ENCODE measurements at regions not wholly inside any gene's neighbourhood (a gene's known extent, or its start where the extent isn't known, plus 50 kb on each side); places are given as distances from the start of the nearest gene placed in this dataset.

- TF ChIP-seq BACH2 (CRISPR knock-in tag; IDR thresholded peaks at IDR 0.05; ENCODE audit: borderline replicate concordance) = no peak
- TF ChIP-seq ZFP3 (CRISPR knock-in tag; IDR thresholded peaks at IDR 0.05) = no peak
- TF ChIP-seq PPARA (CRISPR knock-in tag; IDR thresholded peaks at IDR 0.05; ENCODE audit: borderline replicate concordance) = no peak
- TF ChIP-seq GLIS3 (CRISPR knock-in tag; IDR thresholded peaks at IDR 0.05) = no peak
- TF ChIP-seq CREB5 (CRISPR knock-in tag; IDR thresholded peaks at IDR 0.05; ENCODE audit: low read depth) = no peak
- TF ChIP-seq CSDC2 (CRISPR knock-in tag; IDR thresholded peaks at IDR 0.05) = no peak
- TF ChIP-seq CSRNP3 (CRISPR knock-in tag; IDR thresholded peaks at IDR 0.05) = no peak
- no peak for TF ChIP-seq TCF4 (CRISPR knock-in tag; IDR thresholded peaks at IDR 0.05; ENCODE audit: borderline replicate concordance)
- no peak for TF ChIP-seq TOX (CRISPR knock-in tag; IDR thresholded peaks at IDR 0.05; ENCODE audit: borderline replicate concordance)
These were observed 161.3 kb downstream of the KLF6 start for GRCh38 chr10:3623746-3624145.
